ENCODE measurements at regions not wholly inside any gene's neighbourhood (a gene's known extent, or its start where the extent isn't known, plus 50 kb on each side); places are given as distances from the start of the nearest gene placed in this dataset.

- TF ChIP-seq CTCF (IDR thresholded peaks at IDR 0.05; ENCODE audit: low read depth, low read length, missing control alignments) = no peak
- peak; percentile 80 for DNase-seq (ENCODE audit: low read depth)
- in situ Hi-C loops (cut with HindIII; ENCODE audit: low sequenced_read_pairs) = no loop called here
- no peak overlapping the region for H3K4me3 ChIP-seq (ENCODE audit: low read depth, low read length)
Observed at GRCh38 chr6:105474234-105474633, 71.4 kb upstream of the PREP start.

GRCh38 chr6:105469946-105470345 lies 67.1 kb upstream of the PREP start:
- H3K4me3 ChIP-seq (ENCODE audit: low read depth, low read length) = no peak overlapping the region
- in situ Hi-C loops (cut with HindIII; ENCODE audit: low sequenced_read_pairs) = no loop called here
- TF ChIP-seq CTCF (IDR thresholded peaks at IDR 0.05; ENCODE audit: low read depth, low read length, missing control alignments) = no peak
- DNase-seq (ENCODE audit: low read depth) = no peak

GRCh38 chr6:105468850-105469249 lies 66.0 kb upstream of the PREP start:
- no peak for DNase-seq (ENCODE audit: low read depth)
- in situ Hi-C loops (cut with HindIII; ENCODE audit: low sequenced_read_pairs) = no loop called here
- no peak overlapping the region for H3K4me3 ChIP-seq (ENCODE audit: low read depth, low read length)
- no peak for TF ChIP-seq CTCF (IDR thresholded peaks at IDR 0.05; ENCODE audit: low read depth, low read length, missing control alignments)

- in situ Hi-C loops (cut with HindIII; ENCODE audit: low sequenced_read_pairs) = no loop called here
- H3K4me3 ChIP-seq (ENCODE audit: low read depth, low read length) = no peak overlapping the region
- DNase-seq (ENCODE audit: low read depth) = no peak
- no peak for TF ChIP-seq CTCF (IDR thresholded peaks at IDR 0.05; ENCODE audit: low read depth, low read length, missing control alignments)
Observed at GRCh38 chr6:105460860-105461259, 58.0 kb upstream of the PREP start.

GRCh38 chr6:105459864-105460263 lies 57.0 kb upstream of the PREP start:
- DNase-seq (ENCODE audit: low read depth) = no peak
- in situ Hi-C loops (cut with HindIII; ENCODE audit: low sequenced_read_pairs) = no loop called here
- H3K4me3 ChIP-seq (ENCODE audit: low read depth, low read length) = no peak overlapping the region
- no peak for TF ChIP-seq CTCF (IDR thresholded peaks at IDR 0.05; ENCODE audit: low read depth, low read length, missing control alignments)

- no peak for TF ChIP-seq CTCF (IDR thresholded peaks at IDR 0.05; ENCODE audit: low read depth, low read length, missing control alignments)
- in situ Hi-C loops (cut with HindIII; ENCODE audit: low sequenced_read_pairs) = no loop called here
- H3K4me3 ChIP-seq (ENCODE audit: low read depth, low read length) = no peak overlapping the region
- no peak for DNase-seq (ENCODE audit: low read depth)
Observed at GRCh38 chr6:105459049-105459448, 56.2 kb upstream of the PREP start.

- no peak overlapping the region for H3K4me3 ChIP-seq (ENCODE audit: low read depth, low read length)
- TF ChIP-seq CTCF (IDR thresholded peaks at IDR 0.05; ENCODE audit: low read depth, low read length, missing control alignments) = no peak
- DNase-seq (ENCODE audit: low read depth) = no peak
- in situ Hi-C loops (cut with HindIII; ENCODE audit: low sequenced_read_pairs) = no loop called here
Observed at GRCh38 chr6:105458551-105458950, 55.7 kb upstream of the PREP start.
